GM21717 (cell line): ENCODE measurements at regions not wholly inside any gene's neighbourhood (a gene's known extent, or its start where the extent isn't known, plus 50 kb on each side); places are given as distances from the start of the nearest gene placed in this dataset.
"Not testable (repeated sequence)": the region's sequence is repeated elsewhere in the genome, so short reads cannot be mapped to it uniquely, and the experiment has no call there.

Experiments used
- ATAC-seq: cut with Tn5 transposase; IDR thresholded peaks from one replicate; pipeline ENCODE4 v1.9.1; 2021; ENCODE audit warnings: mild to moderate bottlenecking, moderate library complexity; ENCODE audit not compliant: unreplicated experiment

- no peak for ATAC-seq
Observed at GRCh38 chr16:59392911-59393310, 658.8 kb upstream of the GOT2 start.

GRCh38 chr16:59391617-59392364 lies 657.7 kb upstream of the GOT2 start:
- ATAC-seq, result no peak

- ATAC-seq, result no peak
Observed at GRCh38 chr16:59385959-59386358, 651.8 kb upstream of the GOT2 start.

GRCh38 chr16:59385491-59385890 lies 651.4 kb upstream of the GOT2 start:
- ATAC-seq, result no peak

DNA sequence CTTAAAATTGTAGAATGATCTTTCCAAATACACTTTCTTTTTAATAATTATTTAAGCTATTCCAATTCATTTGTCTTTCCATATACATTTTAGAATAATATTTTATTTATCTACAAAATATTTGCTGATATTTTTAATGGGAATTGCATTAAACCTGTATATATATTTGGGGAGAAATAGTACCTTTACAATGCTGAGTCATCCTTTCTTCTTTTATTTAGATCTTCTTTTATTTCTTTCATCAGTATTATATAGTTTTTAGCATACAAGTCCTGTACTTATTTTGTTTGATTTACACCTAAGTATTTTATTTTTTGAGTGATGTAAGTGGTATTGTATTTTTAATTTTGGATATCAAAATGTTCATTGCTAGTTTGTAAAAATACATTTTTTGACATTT lies 639.5 kb upstream of the GOT2 start:
- no peak for ATAC-seq

DNA sequence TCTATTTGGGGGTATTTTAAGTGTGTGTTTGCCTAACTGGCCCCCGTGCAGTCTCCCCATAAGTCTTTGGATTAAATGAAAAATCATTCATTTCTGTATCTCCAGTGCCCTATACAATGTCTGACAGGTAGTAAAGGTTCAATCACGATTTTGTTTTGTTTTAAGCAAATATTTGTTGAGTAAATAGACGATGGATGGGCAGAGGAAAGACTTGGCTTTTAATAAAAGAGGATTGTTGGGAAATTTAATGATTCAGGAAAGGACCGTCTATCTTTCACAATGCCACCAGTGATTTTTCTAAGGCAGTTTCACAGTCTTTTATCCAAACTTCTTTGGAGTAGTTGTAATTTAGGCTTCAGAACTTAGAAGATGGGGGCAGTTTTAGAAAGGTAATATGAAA lies 636.6 kb upstream of the GOT2 start:
- ATAC-seq, result no peak

DNA sequence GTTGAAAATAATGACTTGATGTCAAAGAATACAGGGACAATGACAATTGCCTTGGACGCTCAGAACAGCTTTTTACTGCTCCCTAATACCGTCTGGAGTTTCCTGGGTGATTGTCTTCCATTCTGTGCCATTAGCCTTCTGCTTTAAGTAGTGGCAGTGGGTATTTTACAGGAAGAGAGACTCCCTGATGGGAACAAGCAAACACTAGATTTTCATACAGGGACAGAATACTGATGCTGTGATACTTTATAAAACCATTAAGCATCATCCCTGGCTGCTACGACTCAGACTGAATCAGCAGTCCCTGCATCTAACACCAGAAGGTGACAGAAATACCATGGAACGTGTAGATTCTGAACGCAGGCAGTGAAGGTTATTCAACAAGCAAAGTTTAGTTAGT lies 635.4 kb upstream of the GOT2 start:
- ATAC-seq, result no peak

DNA sequence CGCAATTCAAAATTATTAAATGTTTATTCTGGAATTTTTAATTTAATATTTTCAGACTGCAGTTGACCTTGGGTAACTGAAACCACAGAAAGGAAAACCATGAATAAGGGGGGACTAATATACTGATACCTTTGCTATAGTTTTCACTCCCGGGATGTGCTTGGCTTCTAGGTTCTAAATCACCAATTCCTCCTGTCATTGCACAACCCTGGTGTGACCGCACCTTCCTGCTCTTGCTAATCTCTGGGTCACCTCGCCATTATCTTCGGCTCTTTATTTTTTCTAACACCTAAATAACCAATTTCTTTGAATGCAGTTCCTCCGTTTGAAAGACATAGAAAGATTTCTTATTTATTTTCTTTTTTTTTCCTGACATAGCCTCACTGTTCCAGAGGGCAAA lies 634.5 kb upstream of the GOT2 start:
- no peak for ATAC-seq

GRCh38 chr16:59356709-59357108 lies 622.6 kb upstream of the GOT2 start:
- ATAC-seq, result no peak

DNA sequence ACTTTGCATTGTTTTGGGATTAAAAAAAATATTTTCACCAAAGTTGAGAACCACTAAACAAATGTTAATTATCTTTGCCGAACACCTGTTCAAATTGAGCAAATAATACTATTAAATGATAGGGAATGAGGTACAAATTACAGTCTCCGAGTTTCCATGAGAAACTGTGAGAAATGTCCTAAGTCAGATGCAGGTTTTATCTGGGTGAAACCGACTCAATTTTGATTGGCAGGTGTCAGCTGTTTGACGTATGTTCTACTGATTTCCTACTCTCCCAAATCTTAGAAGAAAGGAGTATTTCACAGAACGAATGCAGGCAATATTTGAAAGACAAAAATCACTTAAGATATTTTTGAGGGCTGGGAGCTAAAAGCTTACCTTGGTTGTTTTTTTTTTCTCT lies 622.0 kb upstream of the GOT2 start:
- ATAC-seq, result no peak

GRCh38 chr16:59355704-59356103 lies 621.6 kb upstream of the GOT2 start:
- no peak for ATAC-seq

- no peak for ATAC-seq
Observed at GRCh38 chr16:59351305-59351903, 617.3 kb upstream of the GOT2 start.

DNA sequence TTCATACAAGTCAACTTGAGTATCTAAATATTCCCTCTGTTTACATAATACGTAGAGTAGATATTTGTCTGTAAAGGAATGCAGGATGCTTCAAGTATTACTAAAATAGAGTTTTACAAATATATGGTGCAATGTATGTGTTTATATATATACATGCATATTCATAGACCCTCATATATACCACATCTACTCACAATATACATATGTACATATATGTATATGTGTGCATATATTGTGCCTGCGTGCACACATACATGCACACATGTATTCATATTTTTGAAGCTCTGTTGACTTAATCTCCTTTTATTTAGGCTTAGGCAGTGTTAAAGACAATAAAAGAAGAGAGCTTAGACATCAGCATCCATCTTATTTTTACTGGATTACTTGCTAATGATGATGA lies 616.6 kb upstream of the GOT2 start:
- ATAC-seq, result no peak

DNA sequence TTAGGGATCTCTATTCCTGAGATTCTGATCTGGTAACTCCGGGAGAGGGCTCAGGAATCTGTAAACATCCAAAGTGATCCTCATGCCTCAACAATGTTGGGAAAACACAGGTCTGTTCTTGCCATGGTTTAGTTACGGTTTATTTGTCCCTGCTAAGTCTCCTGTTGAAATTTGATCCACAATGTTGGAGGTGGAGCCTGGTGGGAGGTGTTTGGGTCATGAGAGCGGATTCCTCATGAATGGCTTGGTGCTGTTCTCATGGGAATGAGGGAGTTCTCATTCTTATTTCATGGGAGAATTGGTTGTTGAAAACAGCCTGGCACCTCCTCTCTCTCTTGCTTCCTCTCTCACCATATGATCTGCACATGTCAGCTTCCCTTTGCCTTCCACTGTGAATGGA lies 608.6 kb upstream of the GOT2 start:
- no peak for ATAC-seq

DNA sequence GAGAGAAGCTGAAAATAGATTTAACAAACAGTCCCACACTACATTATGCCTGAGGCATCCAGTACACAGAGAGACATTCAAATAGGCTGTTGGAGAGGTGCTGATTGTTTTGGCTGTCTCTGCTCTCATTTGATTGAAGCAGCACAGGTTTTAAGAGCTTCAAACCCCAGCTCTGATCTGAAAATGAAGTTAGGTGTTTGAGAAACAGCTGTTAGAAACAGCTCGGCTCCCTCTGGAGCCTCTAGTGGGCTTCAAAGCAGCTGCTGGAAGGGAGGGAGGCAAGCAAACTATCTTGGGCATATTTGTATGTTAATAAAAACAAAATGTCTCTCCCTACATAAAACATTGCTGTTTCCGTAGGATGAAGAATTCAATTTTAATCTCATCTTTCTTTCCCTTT lies 607.3 kb upstream of the GOT2 start:
- ATAC-seq, result no peak

- ATAC-seq, result no peak
Observed at GRCh38 chr16:59339871-59340270, 605.8 kb upstream of the GOT2 start.

DNA sequence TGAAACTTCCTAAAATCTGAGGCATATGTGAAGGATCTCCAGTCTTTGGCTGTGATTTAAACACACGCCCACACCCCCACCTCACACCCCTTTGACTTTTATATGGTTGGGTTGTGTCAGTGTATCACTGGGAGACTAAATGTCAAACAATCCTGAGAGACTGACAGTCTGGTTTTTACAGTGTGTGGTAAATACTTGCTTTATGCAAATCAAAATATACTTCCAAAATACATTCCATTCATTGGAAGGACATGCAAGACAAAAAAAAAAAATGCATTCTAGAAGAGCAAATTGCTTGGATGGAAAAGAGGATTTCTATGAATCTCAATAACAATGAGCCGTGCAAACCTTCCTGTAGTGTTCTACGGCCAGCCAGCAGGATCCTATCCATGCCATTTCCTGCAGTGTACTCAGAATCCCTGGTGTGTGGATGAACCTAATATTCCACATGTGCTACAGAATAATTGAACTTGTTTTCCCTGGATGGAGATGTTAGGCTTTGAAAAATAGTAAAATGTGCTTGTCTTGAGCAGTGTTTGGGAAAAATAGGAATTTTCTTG lies 602.1 kb upstream of the GOT2 start:
- no peak for ATAC-seq

DNA sequence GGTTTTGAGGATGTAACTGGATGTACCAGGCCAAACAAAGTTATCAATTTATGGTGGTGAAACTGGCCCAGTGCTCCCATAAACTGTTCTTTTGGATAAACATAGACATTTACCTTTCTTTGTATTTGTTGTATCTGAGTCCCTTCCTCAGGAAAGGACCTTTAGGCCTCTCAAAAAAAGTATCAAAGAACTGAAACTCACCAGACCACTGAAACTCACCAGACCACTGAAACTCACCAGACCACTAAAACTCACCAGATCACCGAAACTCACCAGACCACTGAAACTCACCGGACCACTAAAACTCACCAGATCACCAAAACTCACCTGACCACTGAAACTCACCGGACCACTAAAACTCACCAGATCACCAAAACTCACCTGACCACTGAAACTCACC lies 597.6 kb upstream of the GOT2 start:
- ATAC-seq, result not testable (repeated sequence)

DNA sequence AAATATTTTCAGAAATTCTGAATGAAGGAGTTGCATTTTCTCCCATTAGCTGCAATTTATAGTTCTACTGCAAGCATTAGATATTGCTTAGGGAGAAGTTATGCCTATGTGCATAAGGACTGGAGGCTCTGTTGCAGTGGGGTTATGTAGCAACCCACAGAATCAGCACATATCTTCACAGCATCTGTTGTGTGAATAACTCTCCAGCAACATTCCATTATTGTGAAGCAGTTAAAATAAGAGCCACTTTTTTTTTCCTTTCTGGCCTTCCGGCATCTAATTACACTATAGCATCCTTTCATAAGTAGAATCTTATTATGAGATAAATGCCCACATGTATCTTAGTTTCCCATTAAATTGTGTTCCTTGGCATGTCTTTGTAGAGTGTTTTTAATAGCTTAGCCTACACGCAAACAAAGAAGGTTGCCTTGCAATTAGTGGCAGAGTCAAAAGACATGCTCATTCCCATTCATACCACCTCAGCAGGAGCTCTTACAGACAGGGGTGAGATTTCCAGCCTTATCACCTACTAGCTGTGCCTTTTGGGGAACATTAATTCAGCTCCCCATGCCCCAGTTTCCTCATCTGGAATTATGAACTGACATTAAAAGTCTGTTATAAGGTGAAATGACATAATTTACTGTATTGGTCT lies 596.0 kb upstream of the GOT2 start:
- no peak for ATAC-seq

DNA sequence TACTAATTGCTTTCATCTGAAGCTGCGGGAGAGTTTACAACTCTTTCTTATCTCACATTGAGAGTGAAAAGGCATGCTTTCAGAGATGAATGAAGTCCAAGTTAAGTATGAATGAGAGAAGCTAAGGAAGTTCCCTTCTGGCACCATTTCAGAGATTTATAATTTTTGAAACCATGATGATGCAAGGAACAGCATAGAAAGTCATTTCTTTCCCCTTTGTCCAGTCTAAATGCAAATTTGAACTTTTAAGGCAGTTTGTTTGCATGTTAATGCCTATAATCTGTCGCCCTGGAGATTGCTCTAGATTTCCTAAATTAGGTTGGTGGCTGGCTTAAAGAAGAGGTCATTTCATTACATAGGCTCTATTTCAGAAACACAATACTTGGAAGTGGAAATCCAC lies 594.8 kb upstream of the GOT2 start:
- no peak for ATAC-seq

GRCh38 chr16:59327894-59328293 lies 593.8 kb upstream of the GOT2 start:
- ATAC-seq, result no peak

GRCh38 chr16:59326955-59327354 lies 592.8 kb upstream of the GOT2 start:
- no peak for ATAC-seq
